GM23248 (cell line): ENCODE measurements at regions not wholly inside any gene's neighbourhood (a gene's known extent, or its start where the extent isn't known, plus 50 kb on each side); places are given as distances from the start of the nearest gene placed in this dataset.

ENCODE experiments used
- EZH2 ChIP-seq: fragments of 200-600 bp; sonication (generic); IDR thresholded peaks from 2 replicates; pipeline ENCODE4 v1.6.1; 2018; ENCODE audit warnings: antibody characterized with exemption, mild to moderate bottlenecking; ENCODE audit not compliant: insufficient read depth, poor library complexity, severe bottlenecking
- EZH2phosphoT487 ChIP-seq: fragments of 200-600 bp; sonication (generic); IDR thresholded peaks from 2 replicates; pipeline ENCODE4 v1.6.1; 2018; ENCODE audit warnings: antibody characterized with exemption, moderate library complexity, mild to moderate bottlenecking, low read depth; ENCODE audit not compliant: insufficient read depth

DNA sequence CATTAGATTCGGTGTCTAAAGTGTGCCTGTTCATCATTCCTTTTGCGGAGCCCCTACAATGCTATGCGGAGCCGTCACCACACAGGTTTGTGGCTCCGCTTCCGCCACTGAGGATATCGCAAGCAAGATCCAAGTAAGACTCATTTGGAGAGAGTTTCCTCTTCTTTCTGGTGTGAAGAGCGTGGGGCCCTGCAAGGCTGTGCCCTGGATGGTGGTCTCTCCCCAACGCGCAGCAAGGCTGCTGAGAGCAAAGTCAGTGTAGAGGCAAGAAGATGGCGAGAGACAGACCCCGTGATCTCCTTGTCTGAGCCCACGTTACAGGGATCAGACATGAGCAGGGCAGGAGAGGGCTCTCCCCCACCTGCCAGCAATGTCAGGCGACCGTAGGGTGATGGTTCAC lies 96.3 kb upstream of the AFDN start:
- TF ChIP-seq EZH2 (no peak), EZH2phosphoT487 (no peak)
